SKM-1 treated with dmso at 0.1 percent for 144 hours (cell line): ENCODE measurements at regions not wholly inside any gene's neighbourhood (a gene's known extent, or its start where the extent isn't known, plus 50 kb on each side); places are given as distances from the start of the nearest gene placed in this dataset.

Source experiments
- DNase-seq: peaks from one replicate; lab custom pipeline; 2025; ENCODE audit not compliant: unreplicated experiment; lab: John Stamatoyannopoulos, UW

- no peak for DNase-seq
Observed at GRCh38 chr5:2272755-2273154, 390.0 kb upstream of the IRX4 start.

GRCh38 chr5:2272039-2272438 is 389.3 kb upstream of the IRX4 start:
- no peak for DNase-seq

GRCh38 chr5:2271316-2271715 is 388.6 kb upstream of the IRX4 start:
- DNase-seq: no peak

GRCh38 chr5:2270467-2270866 is 387.7 kb upstream of the IRX4 start:
- DNase-seq: no peak

- DNase-seq: no peak
Observed at GRCh38 chr5:2269656-2270055, 386.9 kb upstream of the IRX4 start.

- no peak for DNase-seq
Observed at GRCh38 chr5:2267991-2268390, 385.3 kb upstream of the IRX4 start.

GRCh38 chr5:2266641-2267240 is 384.0 kb upstream of the IRX4 start:
- DNase-seq: no peak

GRCh38 chr5:2265341-2265740 is 382.6 kb upstream of the IRX4 start:
- no peak for DNase-seq

- DNase-seq: no peak
Observed at GRCh38 chr5:2263763-2264162, 381.0 kb upstream of the IRX4 start.

GRCh38 chr5:2262620-2263019 is 379.9 kb upstream of the IRX4 start:
- DNase-seq: no peak

GRCh38 chr5:2261004-2261703 is 378.4 kb upstream of the IRX4 start:
- no peak for DNase-seq

GRCh38 chr5:2260211-2261003 is 377.7 kb upstream of the IRX4 start:
- DNase-seq: no peak

- DNase-seq: no peak
Observed at GRCh38 chr5:2259494-2260107, 376.9 kb upstream of the IRX4 start.

- no peak for DNase-seq
Observed at GRCh38 chr5:2258861-2259260, 376.1 kb upstream of the IRX4 start.

GRCh38 chr5:2257326-2258244 is 374.9 kb upstream of the IRX4 start:
- no peak for DNase-seq

- no peak for DNase-seq
Observed at GRCh38 chr5:2256691-2257280, 374.1 kb upstream of the IRX4 start.

- DNase-seq: no peak
Observed at GRCh38 chr5:2255915-2256690, 373.4 kb upstream of the IRX4 start.

- no peak for DNase-seq
Observed at GRCh38 chr5:2254880-2255750, 372.4 kb upstream of the IRX4 start.

- no peak for DNase-seq
Observed at GRCh38 chr5:2254406-2254805, 371.7 kb upstream of the IRX4 start.
